GM21786 (cell line): ENCODE measurements at regions not wholly inside any gene's neighbourhood (a gene's known extent, or its start where the extent isn't known, plus 50 kb on each side); places are given as distances from the start of the nearest gene placed in this dataset.

Source experiments
- ATAC-seq: cut with Tn5 transposase; IDR thresholded peaks from one replicate; pipeline ENCODE4 v1.9.1; 2021; ENCODE audit not compliant: unreplicated experiment

- ATAC-seq: no peak
Observed at GRCh38 chr11:15579287-15580001, 464.7 kb downstream of the INSC start.

- ATAC-seq: no peak
Observed at GRCh38 chr11:15580056-15580774, 465.5 kb downstream of the INSC start.

GRCh38 chr11:15580775-15581095 is 466.0 kb downstream of the INSC start:
- no peak for ATAC-seq

- ATAC-seq: no peak
Observed at GRCh38 chr11:15584158-15584557, 469.4 kb downstream of the INSC start.

- no peak for ATAC-seq
Observed at GRCh38 chr11:15585602-15586331, 471.0 kb downstream of the INSC start.

GRCh38 chr11:15586741-15587473 is 472.2 kb downstream of the INSC start:
- no peak for ATAC-seq

- ATAC-seq: no peak
Observed at GRCh38 chr11:15589070-15589626, 474.4 kb downstream of the INSC start.

- ATAC-seq: no peak
Observed at GRCh38 chr11:15590132-15590531, 475.4 kb downstream of the INSC start.

GRCh38 chr11:15591112-15591537 is 476.4 kb downstream of the INSC start:
- no peak for ATAC-seq

- no peak for ATAC-seq
Observed at GRCh38 chr11:15594607-15595006, 479.9 kb downstream of the INSC start.

GRCh38 chr11:15599376-15599775 is 484.7 kb downstream of the INSC start:
- no peak for ATAC-seq

GRCh38 chr11:15602047-15602446 is 487.3 kb downstream of the INSC start:
- ATAC-seq: no peak

- ATAC-seq: no peak
Observed at GRCh38 chr11:15602785-15603567, 488.3 kb downstream of the INSC start.

- ATAC-seq: no peak
Observed at GRCh38 chr11:15605094-15605493, 490.4 kb downstream of the INSC start.

- no peak for ATAC-seq
Observed at GRCh38 chr11:15607361-15608036, 492.8 kb downstream of the INSC start.

- ATAC-seq: no peak
Observed at GRCh38 chr11:15609445-15609844, 494.7 kb downstream of the INSC start.

- no peak for ATAC-seq
Observed at GRCh38 chr11:15610881-15611280, 496.2 kb downstream of the INSC start.

- no peak for ATAC-seq
Observed at GRCh38 chr11:15613251-15613650, 498.5 kb downstream of the INSC start.

- ATAC-seq: no peak
Observed at GRCh38 chr11:15613789-15614188, 499.1 kb downstream of the INSC start.
